ENCODE measurements at regions not wholly inside any gene's neighbourhood (a gene's known extent, or its start where the extent isn't known, plus 50 kb on each side); places are given as distances from the start of the nearest gene placed in this dataset.

DNA sequence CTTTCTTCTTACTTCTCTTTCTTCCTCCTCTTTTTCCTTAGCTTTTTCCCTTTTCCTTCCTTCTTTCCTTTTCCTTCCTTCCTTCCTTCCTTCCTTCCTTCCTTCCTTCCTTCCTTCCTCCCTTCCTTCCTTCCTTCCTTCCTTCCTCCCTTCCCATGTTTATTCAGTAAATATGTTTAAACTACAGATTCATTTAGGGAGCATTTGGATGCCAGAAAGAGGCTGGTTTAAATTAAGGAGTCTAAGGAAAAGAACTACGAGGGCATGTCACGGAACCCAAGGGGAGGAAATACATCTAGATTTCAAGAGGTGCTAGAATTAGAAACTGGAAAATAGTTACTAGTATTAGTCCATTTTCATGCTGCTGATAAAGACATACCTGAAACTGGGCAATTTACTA is 320.0 kb upstream of the ARRDC3 start:
- H3K27me3 ChIP-seq (ENCODE audit: control insufficient read depth in 2 of 2, insufficient read depth in 2 of 2, low read length in 2 of 2), result no peaks in the 10 kb centered on the region
- H2AFZ ChIP-seq (ENCODE audit: low read depth, low read length), result no peak overlapping the region
- dilution Hi-C loops (cut with MboI; ENCODE audit: extremely low pct_ligation_motif_present, low sequenced_read_pairs) (no loop called here), intact Hi-C loops (cut with micrococcal nuclease) (no loop called here)
- FAIRE-seq (no peak), DNase-seq (ENCODE audit: low read depth, low spot score) (no peak)
- no peak overlapping the region for H3K27ac ChIP-seq (ENCODE audit: insufficient read depth, low read depth, low read length)
- H3K4me3 ChIP-seq (replicated peaks in 1 of 3; ENCODE audit: insufficient read depth in 1 of 3, low read depth in 1 of 3, low read length in 3 of 3), result no peak overlapping the region
- H3K9me1 ChIP-seq (replicated peaks; ENCODE audit: control insufficient read depth, extremely low read depth, insufficient read depth, low read length), result no peaks in the 10 kb centered on the region
- no peaks in the 10 kb centered on the region for H3K79me2 ChIP-seq (ENCODE audit: control insufficient read depth, insufficient read depth, low read length)
- BruUV-seq (replicated peaks), result no TSS peak
- no peaks in the 10 kb centered on the region for H4K20me1 ChIP-seq (replicated peaks; ENCODE audit: control insufficient read depth, extremely low read depth, insufficient read depth, low read length)
- TF ChIP-seq, protein P1, sequence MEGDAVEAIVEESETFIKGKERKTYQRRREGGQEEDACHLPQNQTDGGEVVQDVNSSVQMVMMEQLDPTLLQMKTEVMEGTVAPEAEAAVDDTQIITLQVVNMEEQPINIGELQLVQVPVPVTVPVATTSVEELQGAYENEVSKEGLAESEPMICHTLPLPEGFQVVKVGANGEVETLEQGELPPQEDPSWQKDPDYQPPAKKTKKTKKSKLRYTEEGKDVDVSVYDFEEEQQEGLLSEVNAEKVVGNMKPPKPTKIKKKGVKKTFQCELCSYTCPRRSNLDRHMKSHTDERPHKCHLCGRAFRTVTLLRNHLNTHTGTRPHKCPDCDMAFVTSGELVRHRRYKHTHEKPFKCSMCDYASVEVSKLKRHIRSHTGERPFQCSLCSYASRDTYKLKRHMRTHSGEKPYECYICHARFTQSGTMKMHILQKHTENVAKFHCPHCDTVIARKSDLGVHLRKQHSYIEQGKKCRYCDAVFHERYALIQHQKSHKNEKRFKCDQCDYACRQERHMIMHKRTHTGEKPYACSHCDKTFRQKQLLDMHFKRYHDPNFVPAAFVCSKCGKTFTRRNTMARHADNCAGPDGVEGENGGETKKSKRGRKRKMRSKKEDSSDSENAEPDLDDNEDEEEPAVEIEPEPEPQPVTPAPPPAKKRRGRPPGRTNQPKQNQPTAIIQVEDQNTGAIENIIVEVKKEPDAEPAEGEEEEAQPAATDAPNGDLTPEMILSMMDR (IDR thresholded peaks at IDR 0.05; ENCODE audit: extremely low read depth in 1 of 2, insufficient read depth in 1 of 2, low read depth in 1 of 2, low read length in 2 of 2), result no peak
- TF ChIP-seq MYC (IDR thresholded peaks at IDR 0.05; ENCODE audit: low read depth, low read length), result no peak
- no peak for TF ChIP-seq EZH2 (IDR thresholded peaks at IDR 0.05; ENCODE audit: borderline replicate concordance, low read depth, low read length, severe bottlenecking)
- TF ChIP-seq JUN (IDR thresholded peaks at IDR 0.05; ENCODE audit: borderline replicate concordance, insufficient read depth, insufficient read length, low read depth), result no peak
- TF ChIP-seq FOS (IDR thresholded peaks at IDR 0.05; ENCODE audit: borderline replicate concordance, insufficient read depth, low read length), result no peak
- no peak for TF ChIP-seq GATA2 (IDR thresholded peaks at IDR 0.05; ENCODE audit: insufficient read depth, insufficient read length, low read depth, low read length)
- TF ChIP-seq, protein P2, sequence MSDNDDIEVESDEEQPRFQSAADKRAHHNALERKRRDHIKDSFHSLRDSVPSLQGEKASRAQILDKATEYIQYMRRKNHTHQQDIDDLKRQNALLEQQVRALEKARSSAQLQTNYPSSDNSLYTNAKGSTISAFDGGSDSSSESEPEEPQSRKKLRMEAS (IDR thresholded peaks at IDR 0.05; ENCODE audit: insufficient read depth, insufficient read length), result no peak
- TF ChIP-seq POLR2A (IDR thresholded peaks at IDR 0.05; ENCODE audit: low read depth, low read length), result no peak
- no peak for TF ChIP-seq POLR2AphosphoS5 (IDR thresholded peaks at IDR 0.05; ENCODE audit: insufficient read depth, low read depth, low read length)
- H3K9ac ChIP-seq (replicated peaks; ENCODE audit: extremely low read depth, insufficient read depth, low read length), result no peak overlapping the region
- no peaks in the 10 kb centered on the region for H3K36me3 ChIP-seq (ENCODE audit: control insufficient read depth in 2 of 2, extremely low read depth in 1 of 2, insufficient read depth in 2 of 2, low read length in 2 of 2)
- ChIA-PET CTCF (no interaction called here), POLR2A (no interaction called here)
- no peak overlapping the region for H3K4me2 ChIP-seq (ENCODE audit: insufficient read depth, low read length)
- H3K4me1 ChIP-seq (ENCODE audit: control insufficient read depth, extremely low read depth, insufficient read depth, low read length), result no peaks in the 10 kb centered on the region
- no peaks in the 10 kb centered on the region for H3K9me3 ChIP-seq (replicated peaks; ENCODE audit: control insufficient read depth, insufficient read depth, low read length)

Data from endothelial cell of umbilical vein (primary cell).